Activated T-cell treated with anti-CD3 and anti-CD28 coated beads, Interleukin-2, amount 50 U/mL, for 1 hour (primary cell): ENCODE measurements at regions not wholly inside any gene's neighbourhood (a gene's known extent, or its start where the extent isn't known, plus 50 kb on each side); places are given as distances from the start of the nearest gene placed in this dataset.

Experiments
- DNase-seq: peaks from one replicate; pipeline ENCODE4 v3.0.0-alpha.2; 2020

DNA sequence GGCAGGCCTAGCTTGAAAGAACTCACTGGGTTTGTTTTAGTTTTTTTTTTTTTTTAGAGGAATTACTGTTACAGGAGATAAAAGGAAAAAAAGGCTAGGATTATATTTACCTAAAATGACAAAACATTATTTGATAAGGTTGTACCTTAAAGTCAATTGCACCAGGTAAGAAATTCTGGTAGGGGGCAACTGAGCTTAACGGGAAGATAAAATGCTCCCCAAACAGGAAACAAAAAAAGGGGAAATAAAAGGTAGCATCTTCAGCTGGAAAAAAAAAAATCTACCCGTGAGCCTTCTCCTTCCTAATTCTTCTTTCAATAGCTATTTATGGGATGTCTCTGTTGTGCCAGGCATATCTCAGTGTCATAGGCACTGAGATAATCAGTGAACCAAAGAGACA lies 164.5 kb downstream of the PIK3R1 start:
- no peak for DNase-seq

DNA sequence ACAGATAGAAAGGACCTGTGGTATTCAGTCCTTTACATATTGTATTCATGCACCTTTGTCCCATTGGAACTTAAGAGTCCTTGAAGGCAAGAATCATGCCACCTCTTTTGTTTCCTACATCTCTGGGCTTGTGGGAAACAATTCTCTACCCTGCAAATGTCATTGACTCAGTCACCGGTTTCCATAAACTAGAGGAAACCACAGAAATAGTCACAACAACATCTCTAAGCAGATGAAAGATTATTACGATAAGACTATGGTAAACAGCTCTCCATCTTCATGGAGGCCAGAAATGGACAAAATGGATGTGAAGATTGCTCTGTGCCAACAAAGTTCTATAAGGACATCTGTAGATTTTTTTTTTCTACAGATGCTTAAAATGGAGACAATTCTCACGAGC lies 165.5 kb downstream of the PIK3R1 start:
- DNase-seq, result no peak

DNA sequence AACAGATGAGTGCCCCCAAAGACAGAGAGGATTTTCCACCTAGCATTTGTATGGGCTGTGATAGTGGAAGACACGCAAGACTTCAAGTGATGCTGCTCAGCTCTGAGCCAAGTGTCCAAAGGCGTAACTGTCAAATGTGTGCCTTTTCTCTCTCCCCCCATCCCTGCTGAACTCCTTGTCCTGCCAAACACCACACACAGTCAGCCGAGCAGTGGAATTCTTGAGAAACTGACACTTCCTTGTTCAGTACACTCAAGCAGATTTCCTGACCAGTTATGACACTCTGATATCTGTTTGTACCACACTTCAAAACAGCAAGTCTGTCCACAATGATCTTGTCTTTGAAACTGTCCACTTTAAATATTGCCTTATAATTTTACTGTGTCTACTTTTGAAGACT lies 166.4 kb downstream of the PIK3R1 start:
- no peak for DNase-seq

DNA sequence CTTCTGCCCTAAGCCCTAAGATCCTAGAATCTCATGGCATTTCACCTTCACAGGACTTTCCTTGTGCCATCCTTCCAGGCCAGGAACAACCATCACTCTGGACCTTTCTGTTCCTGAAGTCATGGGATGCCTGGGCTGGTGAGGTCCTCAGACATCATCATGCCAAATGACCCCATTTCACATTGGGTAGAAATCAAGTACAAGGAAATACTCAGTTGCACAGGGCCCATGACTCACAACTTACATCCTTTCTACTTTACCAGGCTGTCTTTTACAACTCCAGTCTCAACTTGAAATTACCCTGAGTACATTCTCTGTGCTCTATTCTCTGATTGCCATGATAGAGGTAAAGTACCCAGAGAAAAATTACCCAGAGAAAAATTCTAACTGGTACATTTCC lies 167.1 kb downstream of the PIK3R1 start:
- DNase-seq, result no peak

DNA sequence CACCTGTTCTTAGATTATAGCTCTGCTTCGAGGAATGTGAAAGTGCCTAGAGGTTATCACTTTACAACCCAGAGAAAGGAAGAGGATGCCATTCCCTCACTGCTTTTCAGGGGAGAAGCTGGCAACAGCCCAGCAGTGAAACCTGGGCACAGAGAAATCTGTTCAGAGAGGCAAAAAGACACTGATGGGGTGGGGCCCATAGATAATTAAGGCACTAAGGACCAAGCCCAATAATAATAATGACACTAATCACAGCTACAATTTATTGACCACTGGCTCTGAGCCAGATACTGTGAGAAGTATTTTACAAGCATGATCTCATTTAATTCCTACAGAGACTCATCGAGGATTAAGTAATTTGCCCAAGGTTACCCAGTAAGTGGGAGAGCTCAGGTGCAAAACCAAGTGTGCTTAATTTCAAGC lies 168.3 kb downstream of the PIK3R1 start:
- DNase-seq, result no peak

DNA sequence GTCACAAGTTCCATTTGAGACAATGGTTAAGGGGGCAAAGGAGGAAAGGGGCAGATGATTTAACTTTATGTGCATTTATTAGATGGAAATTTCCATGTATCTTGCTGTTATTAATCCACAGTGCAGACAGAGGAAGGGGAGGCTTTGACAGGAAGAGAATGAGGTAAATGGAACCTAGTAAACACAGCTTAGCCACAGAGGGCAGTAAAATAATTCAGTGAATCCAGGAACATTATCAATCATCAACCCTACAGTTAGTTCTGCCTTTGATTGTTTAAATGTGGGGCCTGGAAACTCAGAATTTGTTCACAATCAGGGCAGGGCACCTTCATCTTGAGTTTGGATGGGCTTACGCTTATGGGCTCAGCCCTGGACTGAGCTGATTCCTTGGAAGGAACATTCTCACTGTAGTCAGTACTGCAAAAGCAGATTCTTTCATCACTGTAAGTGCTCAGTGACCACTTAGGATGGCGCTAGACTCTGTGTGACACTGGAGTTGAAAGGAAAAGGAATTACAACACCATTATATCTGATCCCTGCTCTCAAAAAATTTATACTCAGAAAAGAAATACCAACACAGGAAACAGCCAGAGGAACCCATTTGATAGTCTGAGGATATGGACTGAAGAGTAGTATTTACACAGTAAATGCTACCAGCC lies 169.5 kb downstream of the PIK3R1 start:
- no peak for DNase-seq

DNA sequence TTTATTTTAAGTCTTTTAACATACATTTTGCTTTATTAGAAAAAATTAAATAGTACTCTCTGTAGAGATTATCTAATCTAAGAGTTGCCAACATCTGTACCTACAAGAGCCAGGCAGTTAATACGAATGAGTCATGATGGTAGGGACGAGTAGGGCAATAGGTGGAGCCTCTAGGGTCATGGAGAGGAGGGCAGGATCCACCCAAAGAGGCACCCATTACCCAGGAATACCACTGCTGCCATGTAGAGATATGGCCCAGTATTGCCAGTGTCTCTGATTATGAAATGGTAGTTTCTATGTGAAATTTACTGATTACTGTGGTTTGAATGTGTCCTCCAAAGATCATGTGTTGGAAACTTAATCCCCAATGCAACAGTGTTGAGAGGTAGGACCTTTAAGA lies 170.4 kb downstream of the PIK3R1 start:
- DNase-seq, result no peak

DNA sequence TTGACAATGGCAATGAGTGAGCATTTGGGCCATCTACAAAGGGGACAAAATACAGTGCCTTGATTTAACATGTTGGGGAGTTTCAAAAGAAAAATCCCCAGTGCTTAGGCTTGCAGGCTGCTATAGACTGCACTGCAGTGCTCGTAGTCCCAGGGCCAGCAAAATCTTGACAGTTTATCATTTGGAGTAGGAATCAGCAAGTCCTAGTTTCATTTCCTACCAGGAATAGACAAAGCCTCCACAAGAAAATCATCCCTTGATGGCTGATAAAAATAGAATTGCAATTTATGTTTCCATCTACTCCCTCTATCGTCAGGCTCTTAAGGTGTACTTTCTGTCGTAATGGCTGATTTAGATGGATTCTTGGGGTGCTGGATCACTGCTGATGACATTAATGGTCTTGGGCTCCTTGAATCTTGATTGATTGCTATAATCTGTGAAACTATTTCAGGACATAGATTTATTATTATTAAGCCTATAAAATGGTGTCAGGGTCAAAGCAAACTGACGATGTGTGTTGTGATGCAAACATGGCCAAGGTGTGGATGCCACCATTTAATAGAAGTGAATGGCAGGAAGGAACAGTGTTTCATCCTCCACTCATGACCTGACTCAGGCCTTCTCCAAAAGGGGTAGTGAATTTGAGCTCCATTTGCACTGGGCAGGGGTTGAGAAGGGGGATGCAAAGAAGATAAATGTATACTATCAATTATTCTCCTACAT lies 171.7 kb downstream of the PIK3R1 start:
- DNase-seq, result no peak

DNA sequence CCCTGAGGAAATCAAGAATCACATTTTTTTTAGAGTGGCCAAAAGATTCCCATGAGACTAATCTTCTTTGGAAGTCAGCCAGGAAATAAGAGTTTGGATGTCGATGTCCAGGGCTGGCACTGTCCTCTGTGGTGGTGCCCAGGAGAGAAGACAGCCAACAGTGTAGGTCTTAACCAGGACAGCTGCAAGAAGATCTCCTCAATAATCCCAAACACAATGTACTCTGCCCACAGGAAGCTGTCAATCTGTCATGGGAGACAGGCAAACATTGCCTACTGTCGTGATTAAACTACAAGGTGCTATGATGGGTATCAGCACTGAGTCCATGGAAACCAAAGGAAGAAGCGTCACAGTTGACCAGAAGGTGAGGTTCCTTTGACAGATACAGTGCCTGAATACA lies 174.1 kb downstream of the PIK3R1 start:
- no peak for DNase-seq

DNA sequence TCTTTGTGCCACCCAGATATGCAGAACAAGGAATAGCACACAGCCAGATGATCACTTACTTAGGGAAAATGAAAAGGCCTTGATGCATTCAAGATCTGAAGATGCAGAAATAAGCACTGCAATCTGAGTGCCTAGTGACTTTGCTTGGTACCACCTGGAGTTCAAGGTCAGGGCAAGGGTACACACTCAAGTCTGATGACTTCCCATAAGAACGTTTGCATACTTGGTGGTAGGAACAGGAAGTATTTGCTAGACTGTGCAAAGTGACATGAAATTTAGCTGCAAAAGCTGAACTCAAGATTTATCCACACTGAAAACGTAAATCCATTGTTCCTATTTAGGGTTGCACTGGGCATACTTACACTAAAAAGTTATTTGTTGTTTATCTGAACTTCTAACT lies 177.1 kb downstream of the PIK3R1 start:
- no peak for DNase-seq

DNA sequence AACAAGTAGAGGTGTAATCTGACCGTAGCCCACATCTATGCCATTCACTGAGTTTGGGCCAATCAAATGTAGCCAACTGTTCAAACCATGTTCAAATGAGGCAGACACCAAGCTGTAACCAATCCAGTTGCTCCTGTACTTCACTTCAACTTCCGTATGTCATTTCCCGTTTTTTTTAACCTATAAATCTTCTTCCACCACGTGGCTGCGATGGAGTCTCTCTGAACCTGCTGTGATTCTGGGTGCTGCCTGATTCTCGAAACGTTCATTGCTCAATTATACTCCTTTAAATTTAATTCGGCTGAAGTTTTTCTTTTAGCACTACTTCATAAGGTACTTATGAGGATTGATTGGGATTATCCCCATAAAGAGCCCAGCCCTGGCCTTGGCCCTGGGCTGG lies 179.7 kb downstream of the PIK3R1 start:
- no peak for DNase-seq

DNA sequence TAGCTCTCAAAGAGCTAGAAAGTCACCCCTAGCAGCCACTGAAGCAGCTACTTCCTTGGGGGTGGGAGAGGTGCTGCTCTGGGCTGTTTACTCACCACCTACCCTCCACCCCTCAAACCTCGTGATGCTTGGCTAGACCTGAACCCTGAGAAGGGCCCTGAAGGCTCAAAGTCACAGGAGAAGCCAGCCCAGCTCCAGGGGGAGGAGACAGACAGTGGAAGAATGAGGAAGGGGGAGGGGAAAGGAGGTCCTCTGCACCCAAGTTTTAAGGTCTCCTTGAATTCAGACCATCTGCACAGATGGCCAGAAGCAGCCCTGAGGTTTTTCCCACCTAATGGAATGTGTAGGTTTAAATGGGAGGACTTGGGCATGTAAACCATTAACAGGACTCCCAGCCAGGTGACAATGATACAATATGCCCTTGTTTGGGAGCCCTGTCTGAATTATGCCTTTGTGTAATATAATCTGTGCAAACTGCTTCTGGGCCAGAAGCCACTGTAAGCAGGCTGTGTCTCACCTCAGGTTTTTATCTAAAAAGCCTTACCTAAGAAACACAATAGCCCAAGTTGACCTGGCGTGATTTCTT lies 180.5 kb downstream of the PIK3R1 start:
- DNase-seq, result no peak

DNA sequence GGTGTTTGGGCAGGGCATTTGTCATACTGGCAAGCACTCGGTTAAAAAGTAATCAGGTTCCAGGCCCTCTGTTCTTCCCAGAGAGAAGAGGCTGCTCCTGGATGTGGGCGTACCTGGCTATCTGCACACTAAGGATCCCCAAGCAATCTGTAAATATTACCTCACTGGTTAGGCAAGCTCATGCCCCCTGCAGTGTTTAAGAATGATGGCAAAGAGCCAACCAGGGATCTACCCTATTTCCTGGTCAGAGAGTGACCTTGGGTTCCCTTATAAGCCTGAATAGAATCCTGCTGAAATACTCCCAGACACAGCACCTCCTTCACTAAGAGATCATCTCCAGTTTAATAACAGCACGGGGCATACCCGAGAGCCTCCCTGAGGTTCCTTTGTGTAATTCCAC lies 181.2 kb downstream of the PIK3R1 start:
- DNase-seq, result no peak

DNA sequence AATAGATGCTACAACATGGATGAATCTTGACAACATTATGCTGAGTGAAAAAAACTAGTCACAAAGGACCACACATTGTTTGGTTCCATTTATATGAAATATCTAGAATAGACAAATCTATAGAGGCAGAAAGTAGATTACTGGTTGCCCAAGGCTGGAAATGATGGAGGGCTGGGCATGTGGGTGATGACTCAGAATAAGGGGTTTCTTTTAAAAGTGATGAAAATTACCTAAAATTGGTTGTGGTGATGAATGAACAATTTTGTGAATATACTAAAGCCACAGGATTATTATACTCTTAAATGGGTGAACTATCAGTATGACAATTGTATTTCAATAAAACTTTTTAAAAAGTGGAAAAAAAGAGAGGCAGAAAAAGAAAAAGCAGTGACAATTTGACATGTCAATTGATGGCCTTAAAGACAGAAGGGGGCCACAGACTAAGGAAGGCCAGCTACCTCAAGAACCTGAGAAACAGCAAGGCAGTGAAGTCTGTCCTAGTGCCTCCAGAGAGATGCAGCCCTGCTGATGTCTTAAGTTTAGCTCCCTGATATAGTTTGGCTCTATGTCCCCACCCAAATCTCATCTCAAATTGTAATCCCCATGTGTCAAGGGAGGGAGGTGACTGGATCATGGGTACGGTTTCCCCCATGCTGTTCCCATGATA lies 182.7 kb downstream of the PIK3R1 start:
- no peak for DNase-seq

DNA sequence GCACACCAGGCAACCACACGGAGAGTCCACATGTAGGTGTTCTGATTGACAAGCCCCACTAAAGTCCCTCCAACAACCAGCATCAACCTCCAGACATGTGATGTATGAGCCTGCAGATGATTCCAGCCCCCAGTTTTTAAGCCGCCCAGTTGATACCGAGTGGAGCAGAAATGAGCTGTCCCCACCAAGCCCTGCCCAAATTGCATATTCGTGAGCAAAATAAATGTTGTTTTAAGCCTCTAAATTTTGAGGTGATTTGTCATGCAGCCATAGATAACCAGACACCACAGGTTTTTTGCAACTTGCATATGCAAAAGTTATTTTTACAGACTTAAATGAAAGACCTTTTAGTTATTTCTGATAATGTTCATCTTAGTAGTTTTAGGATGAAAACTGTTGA lies 187.7 kb downstream of the PIK3R1 start:
- DNase-seq, result no peak

DNA sequence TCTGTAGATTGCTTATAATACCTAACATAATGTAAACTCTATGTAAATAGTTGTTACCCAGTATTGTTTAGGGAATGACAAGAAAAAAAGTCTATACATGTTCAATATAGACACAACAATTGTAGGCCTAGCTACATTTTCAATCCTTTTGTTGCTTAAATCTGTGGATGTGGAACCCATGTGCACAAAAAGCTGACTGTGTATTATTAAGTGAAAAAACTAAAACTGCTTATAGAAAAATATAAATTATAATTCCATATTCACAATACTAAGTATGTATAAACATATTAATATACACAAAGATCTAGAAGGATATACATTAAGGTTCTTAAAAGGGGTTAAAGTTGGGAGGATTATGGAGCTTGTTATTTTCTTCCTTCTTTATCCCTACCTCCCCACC lies 188.7 kb downstream of the PIK3R1 start:
- DNase-seq, result no peak

DNA sequence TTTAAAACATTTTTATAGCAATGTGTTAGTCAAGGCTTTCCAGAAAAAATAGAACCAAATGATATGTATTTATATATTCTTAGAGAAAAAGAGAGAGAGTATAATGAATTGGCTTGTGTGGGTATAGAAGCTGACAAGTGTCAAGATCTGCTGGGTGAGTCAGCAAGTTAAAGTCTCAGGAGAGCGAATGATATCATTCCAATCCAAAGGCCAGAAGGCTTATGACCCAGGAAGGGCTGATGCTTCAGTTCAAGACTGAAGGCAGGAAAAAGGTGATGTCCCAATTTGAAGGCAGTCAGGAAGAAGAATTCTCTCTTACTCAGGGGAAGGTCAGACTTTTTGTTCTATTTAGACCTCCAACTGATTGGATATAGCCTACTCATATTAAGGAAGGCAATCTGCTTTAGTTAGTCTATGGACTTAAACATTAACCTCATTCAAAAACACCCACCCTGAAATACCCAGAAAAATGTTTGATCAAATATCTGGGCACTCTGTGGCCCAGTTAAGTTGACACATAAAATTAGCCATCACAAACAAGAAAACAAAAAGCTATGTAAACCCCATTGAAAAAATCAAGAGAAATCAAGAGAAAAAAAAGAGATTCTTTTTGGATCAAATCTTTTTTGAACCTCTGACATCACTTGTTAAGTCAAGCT lies 189.6 kb downstream of the PIK3R1 start:
- no peak for DNase-seq

DNA sequence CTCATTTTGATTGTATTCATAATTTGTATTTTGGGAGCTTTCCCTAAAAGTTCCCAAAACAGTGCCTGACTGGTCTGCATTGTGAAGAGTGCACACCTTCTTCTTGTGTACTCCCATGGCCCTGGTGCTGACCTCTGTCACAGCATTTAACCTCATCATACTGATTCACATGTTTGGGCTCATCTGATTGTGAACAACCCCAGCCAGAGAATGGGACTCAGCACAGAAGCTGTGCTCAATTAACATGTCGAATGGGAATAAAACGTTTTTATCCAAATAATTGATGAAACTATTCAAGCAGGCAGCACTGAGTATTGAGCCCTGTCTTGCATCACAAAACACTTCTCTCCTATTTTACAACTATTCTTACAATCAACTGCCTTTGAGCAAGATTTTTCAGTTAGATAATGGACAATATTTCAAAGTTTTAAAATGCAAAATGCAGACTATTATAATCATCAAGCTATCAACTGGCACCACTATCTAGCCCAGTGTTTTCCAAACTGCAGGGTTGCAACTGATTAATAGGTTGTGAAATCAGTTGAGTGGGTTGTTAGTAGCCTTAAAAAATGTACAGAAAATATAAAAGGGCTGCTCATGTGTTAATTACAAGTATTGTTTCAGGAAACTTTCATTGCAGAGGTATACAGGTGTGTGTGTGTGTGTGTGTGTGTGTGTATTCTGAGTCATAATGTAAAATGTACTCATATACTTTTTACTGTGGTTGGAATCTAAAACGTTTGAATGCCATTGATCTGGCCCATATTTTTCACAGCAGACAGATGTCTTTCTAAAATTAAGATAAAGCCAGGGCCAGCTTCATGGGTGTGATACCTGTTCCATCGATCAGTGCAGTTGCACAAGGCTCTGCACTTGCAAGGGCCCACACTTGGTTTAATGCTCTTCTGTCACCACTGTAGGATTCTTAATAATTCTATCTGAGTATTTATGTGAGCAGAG lies 190.5 kb downstream of the PIK3R1 start:
- no peak for DNase-seq

DNA sequence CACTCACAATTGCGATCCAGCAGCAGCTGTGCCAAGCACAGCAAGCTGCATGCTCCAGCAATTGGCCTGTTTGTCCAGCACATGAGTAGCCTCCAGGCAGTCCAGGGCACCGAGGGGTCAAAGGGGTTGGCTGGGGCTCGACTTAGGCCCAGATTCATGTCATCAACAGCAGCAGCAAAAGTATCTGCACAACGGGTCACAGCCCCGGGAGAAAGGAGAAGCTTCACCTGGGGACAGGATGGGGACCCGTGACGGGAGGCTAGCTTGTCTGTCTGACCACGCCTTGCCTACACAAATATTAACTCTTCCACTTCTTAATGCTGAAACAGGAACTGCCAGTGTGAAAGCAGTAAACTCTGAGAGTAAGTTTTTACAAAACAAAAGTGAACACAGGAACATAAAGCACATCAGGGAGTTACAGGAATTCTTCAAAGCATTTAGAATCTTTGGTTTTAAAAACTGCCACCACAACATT lies 191.2 kb downstream of the PIK3R1 start:
- no peak for DNase-seq

DNA sequence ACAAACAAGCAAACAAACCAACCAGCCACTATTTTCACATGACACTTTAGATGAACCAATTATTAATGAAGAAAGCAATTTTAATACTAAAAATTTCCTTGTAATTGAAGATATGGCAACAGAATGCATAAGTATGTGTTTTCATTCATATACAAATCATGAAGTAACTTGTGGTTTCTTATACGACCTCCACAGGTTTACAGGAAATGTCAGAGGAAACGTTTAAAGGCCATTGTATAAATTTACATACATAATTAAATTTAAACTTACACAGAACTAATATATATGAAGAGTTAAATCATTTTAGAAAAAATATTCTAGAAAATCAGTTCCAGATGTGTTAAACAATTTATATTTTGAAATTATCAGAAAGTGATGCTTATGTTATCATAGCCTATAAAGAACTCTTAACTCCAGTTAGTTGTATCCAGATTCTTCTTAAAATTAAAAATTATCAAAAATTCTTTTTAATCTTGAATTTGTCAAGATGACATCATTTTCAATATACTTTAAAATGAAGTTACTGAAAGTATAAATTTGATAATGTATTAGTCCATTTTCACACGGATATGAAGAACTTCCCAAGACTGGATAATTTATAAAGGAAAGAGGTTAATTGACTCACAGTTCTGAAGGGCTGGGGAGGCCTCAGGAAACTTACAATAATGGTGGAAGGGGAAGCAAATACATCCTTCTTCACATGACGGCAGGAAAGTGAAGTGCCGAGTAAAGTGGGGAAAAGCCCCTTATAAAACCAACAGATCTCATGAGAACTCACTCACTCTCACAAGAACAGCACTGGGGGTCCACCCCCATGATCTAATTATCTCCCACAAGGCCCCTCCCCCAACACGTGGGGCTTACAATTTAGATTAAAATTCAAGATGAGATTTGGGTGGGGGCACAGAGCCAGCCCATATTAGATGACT lies 192.0 kb downstream of the PIK3R1 start:
- DNase-seq, result no peak

DNA sequence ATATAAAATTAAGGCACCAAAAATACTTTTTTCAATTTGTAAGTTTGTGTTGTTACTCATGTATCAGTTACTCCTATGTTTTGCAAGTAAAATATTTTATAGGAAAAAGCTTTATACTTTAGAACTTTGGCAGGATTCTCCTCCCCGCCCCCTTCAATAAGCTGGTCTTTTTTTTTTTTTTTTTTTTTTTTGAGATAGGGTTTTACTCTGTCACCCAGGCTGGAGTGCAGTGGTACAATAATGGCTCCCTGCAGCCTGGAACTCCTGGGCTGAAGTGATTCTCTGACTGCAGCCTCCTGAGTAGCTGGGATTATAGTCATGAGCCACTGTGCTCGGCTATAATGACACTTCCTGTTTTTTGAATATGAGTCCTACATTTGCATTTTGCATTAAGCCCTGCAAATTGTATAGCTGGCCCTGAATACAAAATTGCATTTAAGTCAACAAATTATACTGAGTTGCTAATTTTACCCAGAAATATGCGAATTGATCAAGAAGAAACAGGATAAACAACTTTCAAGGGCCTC lies 192.9 kb downstream of the PIK3R1 start:
- DNase-seq, result no peak
